GM12878 (cell line): ENCODE measurements at regions not wholly inside any gene's neighbourhood (a gene's known extent, or its start where the extent isn't known, plus 50 kb on each side); places are given as distances from the start of the nearest gene placed in this dataset.

Source experiments
- ATAC-seq: fragments of 200-7000 bp; cut with Tn5 transposase; 3 replicates; pipeline ENCODE4 v1.9.1; 2020; ENCODE audit warnings: mild to moderate bottlenecking, moderate library complexity
- BruUV-seq: library from RNA; stranded (reverse); fragments of 400-500 nt; replicated peaks from 2 replicates; lab custom pipeline; 2021; lab: Mats Ljungman, UMichigan
- CTCF ChIA-PET: fragments of 300-600 bp; sonication (Branson Sonifier 250); formaldehyde crosslinking; extraction: SDS; loops from one replicate; lab custom pipeline; 2021; ENCODE audit warnings: inconsistent platforms; lab: Yijun Ruan, JAX
- POLR2A ChIA-PET: fragments of 350-600 bp; formaldehyde crosslinking; extraction: SDS; loops from one replicate; lab custom pipeline; 2021; ENCODE audit warnings: inconsistent platforms; lab: Charles Lee
- RAD21 ChIA-PET: fragments of 300-600 bp; sonication (Branson Sonifier 250); formaldehyde crosslinking; loops from one replicate; lab custom pipeline; 2023; ENCODE audit warnings: antibody characterized with exemption; ENCODE audit not compliant: unreplicated experiment; lab: Charles Lee
- SMC1A ChIA-PET: fragments of 300-600 bp; sonication (Branson Sonifier 250); formaldehyde crosslinking; loops from one replicate; lab custom pipeline; 2023; ENCODE audit not compliant: unreplicated experiment, uncharacterized antibody; lab: Charles Lee
- DNase-seq: peaks from one replicate; pipeline ENCODE4 v3.0.0-alpha.2; 2011; ENCODE audit warnings: low read depth, low spot score
- FAIRE-seq: peaks from 3 replicates; lab custom pipeline; 2011; peaks lifted over from hg19 to GRCh38; lab: Jason Lieb, UNC
- H2AFZ ChIP-seq: 2 replicates; pipeline ENCODE4 v1.6.0; 2011; ENCODE audit warnings: low read depth, low read length, control low read depth; ENCODE audit not compliant: control insufficient read depth
- H3K27ac ChIP-seq: 2 replicates; pipeline ENCODE4 v1.5.1; 2011; ENCODE audit warnings: control low read depth; ENCODE audit not compliant: control insufficient read depth, insufficient read depth
- H3K27me3 ChIP-seq, 2 experiments: replicated peaks in 1 of 2; 2 replicates each; pipeline versions ENCODE4 v1.6.0 to v1.6.1; 2011; ENCODE audit warnings: low read length in 1 of 2; ENCODE audit not compliant: control insufficient read depth in 2 of 2, insufficient read depth in 2 of 2
- H3K36me3 ChIP-seq, 2 experiments: 2 replicates each; pipeline ENCODE4 v1.5.1; 2011; ENCODE audit warnings: low read length in 1 of 2; ENCODE audit not compliant: control insufficient read depth in 2 of 2, insufficient read depth in 2 of 2
- H3K4me1 ChIP-seq: 2 replicates; pipeline ENCODE4 v1.6.1; 2011; ENCODE audit warnings: mild to moderate bottlenecking, low read length, moderate library complexity, mixed read lengths; ENCODE audit not compliant: control insufficient read depth, insufficient read depth
- H3K4me2 ChIP-seq: 2 replicates; pipeline ENCODE4 v1.6.0; 2011; ENCODE audit warnings: control low read depth; ENCODE audit not compliant: control insufficient read depth, insufficient read depth
- H3K4me3 ChIP-seq: fragments of 200-600 bp; sonication (generic); 2 replicates; pipeline ENCODE4 v1.5.1; 2016
- H3K79me2 ChIP-seq: 2 replicates; pipeline ENCODE4 v1.6.0; 2011; ENCODE audit warnings: low read length; ENCODE audit not compliant: control insufficient read depth, insufficient read depth
- H3K9ac ChIP-seq: 2 replicates; pipeline ENCODE4 v1.8.0; 2011; ENCODE audit warnings: low read length, control low read depth, mixed read lengths; ENCODE audit not compliant: control insufficient read depth, insufficient read depth
- H3K9me3 ChIP-seq: replicated peaks from 3 replicates; pipeline ENCODE4 v1.5.1; 2011; ENCODE audit warnings: mild to moderate bottlenecking, low read length; ENCODE audit not compliant: control insufficient read depth, insufficient read depth
- H4K20me1 ChIP-seq: 2 replicates; pipeline ENCODE4 v1.6.0; 2011; ENCODE audit not compliant: control insufficient read depth, insufficient read depth
- CEBPB ChIP-seq, 2 experiments: fragments of 150-350 bp in 1 of 2; IDR thresholded peaks; 2 replicates each; pipeline ENCODE4 v1.6.1; 2012 to 2014; ENCODE audit warnings: low read depth in 2 of 2, low read length in 2 of 2, borderline replicate concordance in 1 of 2, inconsistent platforms in 1 of 2
- KLF5 ChIP-seq: fragments of 450-650 bp; IDR thresholded peaks from 2 replicates; pipeline ENCODE4 v1.6.1; 2014; ENCODE audit warnings: mild to moderate bottlenecking; ENCODE audit not compliant: partially characterized antibody
- LARP7 ChIP-seq: fragments of 450-650 bp; IDR thresholded peaks from 2 replicates; pipeline ENCODE4 v1.6.1; 2017; ENCODE audit warnings: mild to moderate bottlenecking
- MXI1 ChIP-seq: fragments of 150-350 bp; IDR thresholded peaks from 2 replicates; pipeline ENCODE4 v1.6.1; 2011; ENCODE audit warnings: low read depth, mild to moderate bottlenecking, inconsistent platforms, low read length, improper control_type of control experiment
- MYC ChIP-seq: IDR thresholded peaks from 2 replicates; pipeline ENCODE4 v1.6.1; 2011; ENCODE audit warnings: mild to moderate bottlenecking, low read length, moderate library complexity, inconsistent platforms; ENCODE audit not compliant: insufficient read depth, insufficient replicate concordance, insufficient read length, severe bottlenecking
- RCOR1 ChIP-seq: conservative IDR thresholded peaks from 2 replicates; pipeline ENCODE4 v1.6.1; 2012; ENCODE audit warnings: low read depth, low read length, improper control_type of control experiment
- ZNF217 ChIP-seq: fragments of 450-650 bp; IDR thresholded peaks from 2 replicates; pipeline ENCODE4 v1.6.1; 2017; ENCODE audit warnings: antibody characterized with exemption, mild to moderate bottlenecking
- ZNF274 ChIP-seq: IDR thresholded peaks from one replicate; pipeline ENCODE4 v1.8.0; 2011; ENCODE audit not compliant: insufficient read length, insufficient read depth
- WGBS: methylation state at CpG from one replicate; pipeline ENCODE4 v1.1.6; 2016; ENCODE audit warnings: low lambda C conversion rate; ENCODE audit not compliant: insufficient replicate concordance, insufficient coverage; ENCODE audit errors: missing lambda C conversion rate; 5-methylcytosine and 5-hydroxymethylcytosine counted together
- in situ Hi-C: fragments of 300-500 bp; cut with MboI; formaldehyde crosslinking; loops from 9 replicates; pipeline ENCODE4 v1.14.3; 2018; ENCODE audit warnings: mixed read lengths
- intact Hi-C: fragments of 100-400 bp; cut with micrococcal nuclease; formaldehyde crosslinking; loops from one replicate; pipeline ENCODE4 v1.14.2; 2022; ENCODE audit not compliant: unreplicated experiment
- TF ChIP-seq, protein P1 (sequence below): IDR thresholded peaks from 2 replicates; pipeline ENCODE4 v1.6.1; 2011; ENCODE audit warnings: mild to moderate bottlenecking, low read depth, low read length, moderate library complexity; ENCODE audit not compliant: insufficient replicate concordance
- TF ChIP-seq, protein P2 (sequence below): fragments of 450-650 bp; IDR thresholded peaks from 2 replicates; pipeline ENCODE4 v1.6.1; 2017; ENCODE audit warnings: borderline replicate concordance
- TF ChIP-seq, protein P3 (sequence below): fragments of 450-650 bp; IDR thresholded peaks from 2 replicates; pipeline ENCODE4 v1.6.1; 2017; ENCODE audit warnings: mild to moderate bottlenecking, moderate library complexity

DNA sequence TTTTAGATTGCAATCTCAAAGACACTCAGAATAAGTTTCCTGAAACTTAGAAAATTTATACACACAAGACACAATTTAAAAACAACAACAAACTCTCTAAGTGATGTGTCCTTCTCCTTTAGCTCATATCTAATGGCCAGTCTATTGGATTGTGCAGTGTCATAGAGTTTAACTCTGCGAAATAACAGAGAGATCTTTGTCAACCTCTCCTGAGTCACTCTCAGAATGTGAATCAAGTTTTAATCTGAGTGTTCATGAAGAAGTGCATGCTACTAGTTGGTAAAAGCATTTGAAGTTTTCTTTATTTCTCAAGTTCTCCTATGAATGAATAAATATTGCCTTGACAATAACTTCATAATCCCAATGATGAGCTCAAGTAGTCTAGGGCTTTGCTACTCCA is 284.5 kb upstream of the DNAJC19 start:
- Histone ChIP-seq H3K9ac (no peak overlapping the region), H3K36me3 (no peaks in the 10 kb centered on the region), H3K9me3 (no peaks in the 10 kb centered on the region), H4K20me1 (no peaks in the 10 kb centered on the region)
- POLR2A ChIA-PET: no interaction called here
- SMC1A ChIA-PET: no interaction called here
- no TSS peak for BruUV-seq
- 6% methylated on average over 1 of the region's 1 CpG for WGBS
- TF ChIP-seq, protein P1, sequence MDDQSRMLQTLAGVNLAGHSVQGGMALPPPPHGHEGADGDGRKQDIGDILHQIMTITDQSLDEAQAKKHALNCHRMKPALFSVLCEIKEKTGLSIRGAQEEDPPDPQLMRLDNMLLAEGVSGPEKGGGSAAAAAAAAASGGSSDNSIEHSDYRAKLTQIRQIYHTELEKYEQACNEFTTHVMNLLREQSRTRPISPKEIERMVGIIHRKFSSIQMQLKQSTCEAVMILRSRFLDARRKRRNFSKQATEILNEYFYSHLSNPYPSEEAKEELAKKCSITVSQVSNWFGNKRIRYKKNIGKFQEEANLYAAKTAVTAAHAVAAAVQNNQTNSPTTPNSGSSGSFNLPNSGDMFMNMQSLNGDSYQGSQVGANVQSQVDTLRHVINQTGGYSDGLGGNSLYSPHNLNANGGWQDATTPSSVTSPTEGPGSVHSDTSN: no peak
- no peak for TF ChIP-seq ZNF274
- no peak for TF ChIP-seq CEBPB (IDR thresholded peaks at IDR 0.05; ENCODE audit: borderline replicate concordance in 1 of 2, low read depth in 2 of 2, low read length in 2 of 2)
- TF ChIP-seq LARP7: no peak
- no peak for TF ChIP-seq RCOR1
- no peak for TF ChIP-seq KLF5
- TF ChIP-seq MXI1: no peak
- TF ChIP-seq MYC: no peak
- no peak for TF ChIP-seq ZNF217
- TF ChIP-seq, protein P2, sequence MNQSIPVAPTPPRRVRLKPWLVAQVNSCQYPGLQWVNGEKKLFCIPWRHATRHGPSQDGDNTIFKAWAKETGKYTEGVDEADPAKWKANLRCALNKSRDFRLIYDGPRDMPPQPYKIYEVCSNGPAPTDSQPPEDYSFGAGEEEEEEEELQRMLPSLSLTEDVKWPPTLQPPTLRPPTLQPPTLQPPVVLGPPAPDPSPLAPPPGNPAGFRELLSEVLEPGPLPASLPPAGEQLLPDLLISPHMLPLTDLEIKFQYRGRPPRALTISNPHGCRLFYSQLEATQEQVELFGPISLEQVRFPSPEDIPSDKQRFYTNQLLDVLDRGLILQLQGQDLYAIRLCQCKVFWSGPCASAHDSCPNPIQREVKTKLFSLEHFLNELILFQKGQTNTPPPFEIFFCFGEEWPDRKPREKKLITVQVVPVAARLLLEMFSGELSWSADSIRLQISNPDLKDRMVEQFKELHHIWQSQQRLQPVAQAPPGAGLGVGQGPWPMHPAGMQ: no peak
- TF ChIP-seq, protein P3, sequence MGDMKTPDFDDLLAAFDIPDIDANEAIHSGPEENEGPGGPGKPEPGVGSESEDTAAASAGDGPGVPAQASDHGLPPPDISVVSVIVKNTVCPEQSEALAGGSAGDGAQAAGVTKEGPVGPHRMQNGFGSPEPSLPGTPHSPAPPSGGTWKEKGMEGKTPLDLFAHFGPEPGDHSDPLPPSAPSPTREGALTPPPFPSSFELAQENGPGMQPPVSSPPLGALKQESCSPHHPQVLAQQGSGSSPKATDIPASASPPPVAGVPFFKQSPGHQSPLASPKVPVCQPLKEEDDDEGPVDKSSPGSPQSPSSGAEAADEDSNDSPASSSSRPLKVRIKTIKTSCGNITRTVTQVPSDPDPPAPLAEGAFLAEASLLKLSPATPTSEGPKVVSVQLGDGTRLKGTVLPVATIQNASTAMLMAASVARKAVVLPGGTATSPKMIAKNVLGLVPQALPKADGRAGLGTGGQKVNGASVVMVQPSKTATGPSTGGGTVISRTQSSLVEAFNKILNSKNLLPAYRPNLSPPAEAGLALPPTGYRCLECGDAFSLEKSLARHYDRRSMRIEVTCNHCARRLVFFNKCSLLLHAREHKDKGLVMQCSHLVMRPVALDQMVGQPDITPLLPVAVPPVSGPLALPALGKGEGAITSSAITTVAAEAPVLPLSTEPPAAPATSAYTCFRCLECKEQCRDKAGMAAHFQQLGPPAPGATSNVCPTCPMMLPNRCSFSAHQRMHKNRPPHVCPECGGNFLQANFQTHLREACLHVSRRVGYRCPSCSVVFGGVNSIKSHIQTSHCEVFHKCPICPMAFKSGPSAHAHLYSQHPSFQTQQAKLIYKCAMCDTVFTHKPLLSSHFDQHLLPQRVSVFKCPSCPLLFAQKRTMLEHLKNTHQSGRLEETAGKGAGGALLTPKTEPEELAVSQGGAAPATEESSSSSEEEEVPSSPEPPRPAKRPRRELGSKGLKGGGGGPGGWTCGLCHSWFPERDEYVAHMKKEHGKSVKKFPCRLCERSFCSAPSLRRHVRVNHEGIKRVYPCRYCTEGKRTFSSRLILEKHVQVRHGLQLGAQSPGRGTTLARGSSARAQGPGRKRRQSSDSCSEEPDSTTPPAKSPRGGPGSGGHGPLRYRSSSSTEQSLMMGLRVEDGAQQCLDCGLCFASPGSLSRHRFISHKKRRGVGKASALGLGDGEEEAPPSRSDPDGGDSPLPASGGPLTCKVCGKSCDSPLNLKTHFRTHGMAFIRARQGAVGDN: no peak
- TF ChIP-seq, all 136 proteins: peak for 0
- CTCF ChIA-PET: no interaction called here
- Histone ChIP-seq H3K79me2 (no peaks in the 10 kb centered on the region), H2AFZ (no peak overlapping the region), H3K27ac (no peak overlapping the region), H3K27me3 (no peaks in the 10 kb centered on the region), H3K4me2 (no peak overlapping the region), H3K4me1 (no peaks in the 10 kb centered on the region), H3K4me3 (no peak overlapping the region)
- DNase-seq: no peak
- RAD21 ChIA-PET: no interaction called here
- in situ Hi-C loops (no loop called here), intact Hi-C loops (no loop called here)
- FAIRE-seq: no peak
- ATAC-seq: no peak
